ENCODE measurements at regions not wholly inside any gene's neighbourhood (a gene's known extent, or its start where the extent isn't known, plus 50 kb on each side); places are given as distances from the start of the nearest gene placed in this dataset.

DNA sequence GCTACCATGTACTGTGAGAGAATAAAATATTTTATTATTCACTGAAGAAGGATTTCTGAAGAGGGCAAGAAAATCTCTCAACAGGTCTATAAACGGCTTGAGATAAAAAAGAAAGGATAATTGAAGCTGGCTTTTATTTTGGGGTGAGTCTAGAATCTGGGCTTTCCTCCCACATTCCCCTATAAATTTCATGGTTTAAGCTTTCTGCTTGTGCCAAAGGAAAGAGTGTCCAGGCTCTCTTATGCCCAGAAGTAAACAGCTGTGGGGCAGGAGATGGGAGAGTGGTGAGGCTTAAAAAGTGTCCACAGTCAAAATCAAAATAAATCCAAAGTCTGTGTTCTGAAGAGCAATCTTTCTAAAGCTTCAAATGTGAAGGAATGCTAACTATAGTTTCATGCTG, 942.2 kb upstream of the MIR17HG start:
- Mint-ChIP-seq H3K9me3 (ENCODE audit: unreplicated experiment) (no peaks in the 10 kb centered on the region), H3K27ac (ENCODE audit: unreplicated experiment) (no peak overlapping the region), H3K4me3 (ENCODE audit: unreplicated experiment) (no peak overlapping the region)

DNA sequence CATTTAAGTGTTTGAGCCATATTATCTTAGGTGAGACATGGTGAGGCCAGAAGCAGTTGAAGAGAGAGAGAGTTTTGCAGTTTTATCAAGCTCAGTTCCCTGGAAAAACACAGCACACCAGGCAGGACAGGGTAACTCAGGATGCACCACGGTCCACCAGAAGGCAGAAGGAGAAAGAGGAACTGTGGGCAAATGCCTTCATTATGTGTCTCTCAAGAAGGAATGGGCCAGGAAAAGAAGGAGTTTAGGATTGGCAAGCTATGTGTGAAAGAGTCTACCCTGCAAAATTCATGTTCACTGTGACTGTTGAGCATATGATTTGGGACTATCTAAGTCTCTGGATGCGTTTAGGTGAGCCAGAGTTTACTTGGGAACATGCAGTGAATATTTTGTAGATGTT, 934.5 kb upstream of the MIR17HG start:
- Mint-ChIP-seq H3K4me3 (ENCODE audit: unreplicated experiment) (no peak overlapping the region), H3K9me3 (ENCODE audit: unreplicated experiment) (no peaks in the 10 kb centered on the region), H3K4me1 (ENCODE audit: unreplicated experiment) (peaks cover 3% of the 10 kb centered on the region), H3K27me3 (ENCODE audit: unreplicated experiment) (peaks cover 2% of the 10 kb centered on the region), H3K36me3 (ENCODE audit: low read depth, unreplicated experiment) (no peaks in the 10 kb centered on the region), H3K27ac (ENCODE audit: unreplicated experiment) (no peak overlapping the region)
- DNase-seq (ENCODE audit: low spot score), result no peak
- no peak for TF ChIP-seq CTCF (IDR thresholded peaks at IDR 0.05; ENCODE audit: unreplicated experiment)

More for the DNA sequence above, 942.2 kb upstream of the MIR17HG start:
- H3K36me3 Mint-ChIP-seq (ENCODE audit: low read depth, unreplicated experiment), result no peaks in the 10 kb centered on the region
- H3K27me3 Mint-ChIP-seq (ENCODE audit: unreplicated experiment), result no peaks in the 10 kb centered on the region
- no peak for TF ChIP-seq CTCF (IDR thresholded peaks at IDR 0.05; ENCODE audit: unreplicated experiment)
- no peaks in the 10 kb centered on the region for H3K4me1 Mint-ChIP-seq (ENCODE audit: unreplicated experiment)
- no peak for DNase-seq (ENCODE audit: low spot score)

- Mint-ChIP-seq H3K4me3 (ENCODE audit: unreplicated experiment) (no peak overlapping the region), H3K4me1 (ENCODE audit: unreplicated experiment) (peaks cover 3% of the 10 kb centered on the region), H3K36me3 (ENCODE audit: low read depth, unreplicated experiment) (no peaks in the 10 kb centered on the region), H3K27ac (ENCODE audit: unreplicated experiment) (no peak overlapping the region), H3K27me3 (ENCODE audit: unreplicated experiment) (peaks cover 2% of the 10 kb centered on the region), H3K9me3 (ENCODE audit: unreplicated experiment) (no peaks in the 10 kb centered on the region)
- no peak for DNase-seq (ENCODE audit: low spot score)
- TF ChIP-seq CTCF (IDR thresholded peaks at IDR 0.05; ENCODE audit: unreplicated experiment), result no peak
Observed at GRCh38 chr13:90413548-90413947, 933.9 kb upstream of the MIR17HG start.

DNA sequence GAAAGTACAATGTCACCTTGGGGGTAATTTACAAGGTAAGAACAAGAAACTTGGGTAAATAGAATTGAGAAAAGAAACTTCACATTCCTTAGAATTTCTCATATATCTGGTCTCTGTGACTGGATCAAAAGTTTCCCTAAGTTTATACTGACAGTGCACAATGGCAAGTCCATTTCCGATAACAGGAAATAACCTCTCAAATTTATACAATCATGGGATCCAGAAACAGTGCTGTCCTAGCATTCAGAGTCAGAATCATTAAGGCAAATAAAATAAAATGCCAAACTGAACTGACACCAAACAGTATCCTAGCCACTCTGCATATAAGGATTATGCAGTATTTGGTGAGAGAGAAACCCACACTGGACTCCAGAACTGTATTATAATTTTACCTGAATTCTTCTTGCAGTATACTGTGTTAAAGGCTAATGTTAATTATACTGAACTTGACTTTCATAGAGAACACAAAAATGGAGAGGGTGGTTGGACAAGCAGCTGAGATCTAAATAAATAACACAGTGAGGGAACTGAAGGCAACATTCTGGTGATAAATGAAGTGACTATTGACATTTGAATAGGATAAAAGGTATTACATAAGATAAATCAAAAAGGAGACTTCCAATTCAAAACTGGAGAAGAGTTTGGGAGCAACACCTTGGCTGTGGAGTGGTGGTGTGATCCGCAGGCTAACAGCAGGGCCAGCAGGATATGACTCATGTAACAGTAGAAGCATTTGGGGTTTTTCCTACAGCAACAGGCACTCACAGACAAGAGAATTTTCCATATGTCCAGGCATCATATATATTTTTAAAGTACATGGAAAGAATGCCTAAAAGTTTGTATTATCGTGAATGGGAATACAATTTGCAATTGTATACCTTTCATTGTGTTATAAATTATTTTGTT, 932.5 kb upstream of the MIR17HG start:
- DNase-seq (ENCODE audit: low spot score), result no peak
- peaks cover 2% of the 10 kb centered on the region for H3K27me3 Mint-ChIP-seq (ENCODE audit: unreplicated experiment)
- no peak overlapping the region for H3K4me3 Mint-ChIP-seq (ENCODE audit: unreplicated experiment)
- no peak overlapping the region for H3K27ac Mint-ChIP-seq (ENCODE audit: unreplicated experiment)
- no peak for TF ChIP-seq CTCF (IDR thresholded peaks at IDR 0.05; ENCODE audit: unreplicated experiment)
- peaks cover 3% of the 10 kb centered on the region for H3K4me1 Mint-ChIP-seq (ENCODE audit: unreplicated experiment)
- no peaks in the 10 kb centered on the region for H3K36me3 Mint-ChIP-seq (ENCODE audit: low read depth, unreplicated experiment)
- H3K9me3 Mint-ChIP-seq (ENCODE audit: unreplicated experiment), result no peaks in the 10 kb centered on the region

DNA sequence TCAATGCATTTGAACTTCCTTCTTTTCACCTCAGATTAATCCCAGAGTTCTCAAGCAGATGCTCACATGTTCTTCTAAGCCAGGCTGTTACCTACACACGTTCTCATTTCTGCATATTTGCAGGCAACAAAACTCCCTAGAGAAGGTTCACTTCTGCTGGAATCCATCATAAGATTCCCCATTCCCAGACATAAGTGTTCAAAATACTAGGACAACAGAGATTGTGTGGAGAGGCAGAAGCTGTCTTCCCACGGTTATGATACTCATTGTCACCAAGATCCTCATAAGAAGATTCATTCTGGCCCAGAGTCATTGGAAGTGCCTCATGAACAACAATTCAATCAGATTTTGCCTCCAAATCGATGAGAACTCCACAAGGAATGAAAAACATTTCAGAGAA, 931.6 kb upstream of the MIR17HG start:
- H3K27me3 Mint-ChIP-seq (ENCODE audit: unreplicated experiment), result no peaks in the 10 kb centered on the region
- peaks cover 3% of the 10 kb centered on the region for H3K4me1 Mint-ChIP-seq (ENCODE audit: unreplicated experiment)
- no peak overlapping the region for H3K4me3 Mint-ChIP-seq (ENCODE audit: unreplicated experiment)
- H3K27ac Mint-ChIP-seq (ENCODE audit: unreplicated experiment), result no peak overlapping the region
- no peak for DNase-seq (ENCODE audit: low spot score)
- H3K36me3 Mint-ChIP-seq (ENCODE audit: low read depth, unreplicated experiment), result no peaks in the 10 kb centered on the region
- H3K9me3 Mint-ChIP-seq (ENCODE audit: unreplicated experiment), result no peaks in the 10 kb centered on the region
- no peak for TF ChIP-seq CTCF (IDR thresholded peaks at IDR 0.05; ENCODE audit: unreplicated experiment)
